OCI-LY3 (cell line): ENCODE measurements at regions not wholly inside any gene's neighbourhood (a gene's known extent, or its start where the extent isn't known, plus 50 kb on each side); places are given as distances from the start of the nearest gene placed in this dataset.
"Not testable (repeated sequence)": the region's sequence is repeated elsewhere in the genome, so short reads cannot be mapped to it uniquely, and the experiment has no call there.

Experiments used
- H2AFZ ChIP-seq: fragments of 200-600, 300-600 bp; shearing (Covaris generic); 2 replicates; pipeline ENCODE4 v1.6.0; 2014; ENCODE audit warnings: antibody characterized with exemption, low read depth, low read length
- H3K27ac ChIP-seq: fragments of 200-600, 300-600 bp; sonication (generic); 2 replicates; pipeline ENCODE4 v1.5.1; 2014; ENCODE audit warnings: mild to moderate bottlenecking, low read length, moderate library complexity, mixed read lengths
- H3K27me3 ChIP-seq: fragments of 200-600, 300-600 bp; sonication (generic); 2 replicates; pipeline ENCODE4 v1.6.1; 2014; ENCODE audit warnings: low read depth, low read length, mixed read lengths
- H3K36me3 ChIP-seq: fragments of 200-600, 300-600 bp; sonication (generic); replicated peaks from 2 replicates; pipeline ENCODE3; 2014; ENCODE audit warnings: low read depth, low read length, mixed read lengths
- H3K4me1 ChIP-seq: fragments of 300-600, 200-600 bp; sonication (generic); 2 replicates; pipeline ENCODE4 v1.6.1; 2014; ENCODE audit warnings: low read length, mixed read lengths
- H3K4me2 ChIP-seq: fragments of 200-600, 300-600 bp; sonication (generic); 2 replicates; pipeline ENCODE4 v1.6.1; 2014; ENCODE audit warnings: low read length, mixed read lengths
- H3K4me3 ChIP-seq: fragments of 300-600, 200-600 bp; sonication (generic); 2 replicates; pipeline ENCODE4 v1.5.1; 2014; ENCODE audit warnings: antibody characterized with exemption, mild to moderate bottlenecking, low read length, moderate library complexity
- H3K79me2 ChIP-seq: fragments of 300-600, 200-600 bp; shearing (Covaris generic); 2 replicates; pipeline ENCODE4 v1.6.1; 2014; ENCODE audit warnings: mild to moderate bottlenecking, low read length, mixed read lengths
- H3K9ac ChIP-seq: fragments of 300-600, 200-600 bp; shearing (Covaris generic); 2 replicates; pipeline ENCODE4 v1.6.0; 2014; ENCODE audit warnings: mild to moderate bottlenecking, low read length, moderate library complexity
- H3K9me3 ChIP-seq: fragments of 200-600, 300-600 bp; shearing (Covaris generic); 2 replicates; pipeline ENCODE4 v1.6.1; 2014; ENCODE audit warnings: low read length, mixed read lengths; ENCODE audit not compliant: insufficient read depth
- H4K20me1 ChIP-seq: fragments of 200-600, 300-600 bp; sonication (generic); 2 replicates; pipeline ENCODE4 v1.6.1; 2016; ENCODE audit warnings: low read length, mixed read lengths; ENCODE audit not compliant: insufficient read depth
- CTCF ChIP-seq: fragments of 200-600, 300-600 bp; sonication (generic); IDR thresholded peaks from 2 replicates; pipeline ENCODE4 v1.5.1; 2014; ENCODE audit warnings: antibody characterized with exemption, low read length, low read depth
- EZH2phosphoT487 ChIP-seq: fragments of 200-600 bp; shearing (Covaris generic); IDR thresholded peaks from 2 replicates; pipeline ENCODE4 v1.6.1; 2018; ENCODE audit warnings: antibody characterized with exemption, mixed run types, low read depth

- Histone ChIP-seq H3K4me2 (no peak overlapping the region), H3K9ac (no peak overlapping the region), H3K4me3 (no peak overlapping the region), H3K4me1 (no peaks in the 10 kb centered on the region), H3K36me3 (no peaks in the 10 kb centered on the region), H2AFZ (no peak overlapping the region), H4K20me1 (no peaks in the 10 kb centered on the region), H3K9me3 (no peaks in the 10 kb centered on the region), H3K27ac (no peak overlapping the region), H3K79me2 (no peaks in the 10 kb centered on the region), H3K27me3 (no peaks in the 10 kb centered on the region)
- TF ChIP-seq CTCF (no peak), EZH2phosphoT487 (no peak)
Measured at GRCh38 chr6:115495184-115495583, 565.5 kb downstream of the FRK start.

DNA sequence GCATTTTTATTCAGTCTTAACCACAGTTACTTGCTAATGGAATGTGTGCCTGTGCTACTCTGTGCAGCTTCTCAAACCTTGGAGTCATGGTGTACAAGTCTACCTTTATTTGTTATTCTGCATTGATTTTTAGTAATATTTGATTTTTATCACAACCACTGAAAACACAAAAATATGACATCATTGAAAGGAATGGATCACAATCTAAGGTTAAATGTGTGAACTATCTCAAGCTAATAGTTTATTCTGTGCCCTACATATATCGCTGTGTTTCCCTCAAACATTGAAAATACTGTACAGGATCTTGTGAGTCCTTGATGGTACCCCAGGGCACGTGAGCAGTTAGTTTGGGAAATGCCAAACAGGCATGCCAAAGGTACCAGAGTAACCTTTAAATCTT is 573.4 kb downstream of the FRK start:
- Histone ChIP-seq H3K9me3 (no peaks in the 10 kb centered on the region), H2AFZ (no peak overlapping the region), H4K20me1 (no peaks in the 10 kb centered on the region), H3K4me3 (no peak overlapping the region), H3K79me2 (no peaks in the 10 kb centered on the region), H3K9ac (no peak overlapping the region), H3K36me3 (no peaks in the 10 kb centered on the region), H3K4me1 (no peaks in the 10 kb centered on the region), H3K4me2 (no peak overlapping the region), H3K27ac (no peak overlapping the region), H3K27me3 (no peaks in the 10 kb centered on the region)
- TF ChIP-seq EZH2phosphoT487: no peak
- no peak for TF ChIP-seq CTCF

DNA sequence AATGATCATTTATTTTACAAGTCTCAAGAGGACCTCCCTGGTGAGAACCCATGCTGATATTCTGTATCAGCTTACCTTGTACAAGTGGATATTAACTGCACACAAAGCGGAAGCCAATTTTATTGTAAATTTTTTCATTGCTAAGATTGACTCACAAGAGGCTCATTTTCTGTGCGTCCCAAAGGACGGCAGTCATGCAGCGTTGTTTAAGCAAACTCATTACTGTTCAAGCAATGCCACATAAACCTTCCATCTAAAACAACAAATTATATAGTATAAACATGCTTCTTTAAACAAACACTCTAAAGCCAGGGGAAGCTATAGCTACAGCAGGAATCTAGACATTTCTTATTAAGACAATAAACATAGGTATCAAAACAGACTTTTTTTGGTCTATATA is 575.3 kb downstream of the FRK start:
- Histone ChIP-seq H3K4me2 (no peak overlapping the region), H4K20me1 (no peaks in the 10 kb centered on the region), H3K79me2 (no peaks in the 10 kb centered on the region), H3K4me1 (no peaks in the 10 kb centered on the region), H2AFZ (no peak overlapping the region), H3K27ac (no peak overlapping the region), H3K4me3 (no peak overlapping the region), H3K36me3 (no peaks in the 10 kb centered on the region), H3K9me3 (no peaks in the 10 kb centered on the region), H3K9ac (no peak overlapping the region), H3K27me3 (no peaks in the 10 kb centered on the region)
- TF ChIP-seq CTCF (no peak), EZH2phosphoT487 (no peak)

GRCh38 chr6:115480543-115480942 is 580.1 kb downstream of the FRK start:
- H2AFZ ChIP-seq, H3K9me3 ChIP-seq, H3K9ac ChIP-seq, H3K79me2 ChIP-seq, H4K20me1 ChIP-seq, H3K4me2 ChIP-seq, H3K36me3 ChIP-seq, H3K4me1 ChIP-seq, H3K4me3 ChIP-seq, H3K27ac ChIP-seq, H3K27me3 ChIP-seq: not testable (repeated sequence)

DNA sequence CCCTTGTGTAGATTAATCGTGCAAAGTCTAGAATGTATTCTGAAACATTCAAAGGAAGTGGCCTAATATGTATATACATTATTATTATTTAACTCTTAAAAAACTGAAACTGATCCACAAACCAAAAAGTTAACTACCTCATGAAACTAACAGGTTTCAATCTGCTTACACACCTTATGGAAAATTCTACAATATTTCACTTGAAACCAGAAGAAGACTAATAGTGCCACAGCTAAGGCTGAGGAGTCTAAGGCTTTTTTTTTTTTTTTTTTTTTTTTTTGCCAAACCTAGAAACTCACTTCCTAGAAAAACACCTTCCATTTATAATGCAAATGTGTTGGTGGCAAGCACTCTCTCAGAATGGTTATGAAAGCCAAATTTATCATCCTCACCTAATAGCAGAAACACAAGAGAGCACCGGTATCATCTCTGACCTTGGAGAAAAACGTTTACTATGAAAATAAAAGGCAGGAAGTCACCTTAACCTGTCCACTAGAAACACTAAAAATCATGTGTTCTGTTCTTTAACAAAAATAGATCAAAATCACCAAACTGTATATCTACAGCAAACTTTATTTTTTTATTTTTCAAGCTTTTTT is 586.1 kb downstream of the FRK start:
- no peak overlapping the region for H3K4me2 ChIP-seq
- H4K20me1 ChIP-seq: no peaks in the 10 kb centered on the region
- H3K27me3 ChIP-seq: no peaks in the 10 kb centered on the region
- H3K36me3 ChIP-seq: no peaks in the 10 kb centered on the region
- TF ChIP-seq CTCF (no peak), EZH2phosphoT487 (no peak)
- H2AFZ ChIP-seq: no peak overlapping the region
- no peaks in the 10 kb centered on the region for H3K79me2 ChIP-seq
- H3K4me1 ChIP-seq: no peaks in the 10 kb centered on the region
- H3K9me3 ChIP-seq: no peaks in the 10 kb centered on the region
- H3K4me3 ChIP-seq: no peak overlapping the region
- no peak overlapping the region for H3K9ac ChIP-seq
- no peak overlapping the region for H3K27ac ChIP-seq
